ENCODE measurements at regions not wholly inside any gene's neighbourhood (a gene's known extent, or its start where the extent isn't known, plus 50 kb on each side); places are given as distances from the start of the nearest gene placed in this dataset.
"Not testable (repeated sequence)": the region's sequence is repeated elsewhere in the genome, so short reads cannot be mapped to it uniquely, and the experiment has no call there.

- no peak for DNase-seq
These were observed 164.6 kb downstream of the OR2B2 start for GRCh38 chr6:27747637-27748036.

- DNase-seq: not testable (repeated sequence)
These were observed 165.3 kb downstream of the OR2B2 start for GRCh38 chr6:27746860-27747259.

- DNase-seq: no peak
These were observed 168.4 kb downstream of the OR2B2 start for GRCh38 chr6:27743787-27744186.

GRCh38 chr6:27742833-27743573 lies 169.2 kb downstream of the OR2B2 start:
- no peak for DNase-seq

GRCh38 chr6:27739902-27740301 lies 172.3 kb downstream of the OR2B2 start:
- DNase-seq: not testable (repeated sequence)

- no peak for DNase-seq
These were observed 175.5 kb downstream of the OR2B2 start for GRCh38 chr6:27736686-27737085.

GRCh38 chr6:27728442-27728841 lies 183.8 kb downstream of the OR2B2 start:
- no peak for DNase-seq

- no peak for DNase-seq
These were observed 185.6 kb downstream of the OR2B2 start for GRCh38 chr6:27726619-27727023.

GRCh38 chr6:27720607-27721580 lies 191.3 kb downstream of the OR2B2 start:
- no peak for DNase-seq

GRCh38 chr6:27719039-27719438 lies 193.2 kb downstream of the OR2B2 start:
- DNase-seq: not testable (repeated sequence)

GRCh38 chr6:27706431-27706830 lies 205.8 kb downstream of the OR2B2 start:
- DNase-seq: no peak

- DNase-seq: no peak
These were observed 211.9 kb downstream of the OR2B2 start for GRCh38 chr6:27700337-27700736.

- no peak for DNase-seq
These were observed 217.7 kb downstream of the OR2B2 start for GRCh38 chr6:27694547-27694874.

GRCh38 chr6:27693766-27694546 lies 218.2 kb downstream of the OR2B2 start:
- peak in 15 of 58 donors; percentile 3 to 54 (median 15) for DNase-seq

- DNase-seq: not testable (repeated sequence)
These were observed 219.2 kb upstream of the ZNF184 start for GRCh38 chr6:27692133-27692532.

- DNase-seq: peak in 55 of 58 donors; percentile 7 to 86 (median 55)
These were observed 215.2 kb upstream of the ZNF184 start for GRCh38 chr6:27688014-27688586.

- peak in 57 of 58 donors; percentile 20 to 82 (median 62) for DNase-seq
These were observed 214.5 kb upstream of the ZNF184 start for GRCh38 chr6:27687154-27688013.

GRCh38 chr6:27685279-27685678 lies 212.4 kb upstream of the ZNF184 start:
- DNase-seq: no peak

GRCh38 chr6:27684264-27685211 lies 211.6 kb upstream of the ZNF184 start:
- DNase-seq: peak in 19 of 58 donors; percentile 2 to 48 (median 16)
